ENCODE measurements at regions not wholly inside any gene's neighbourhood (a gene's known extent, or its start where the extent isn't known, plus 50 kb on each side); places are given as distances from the start of the nearest gene placed in this dataset.

GRCh38 chr10:109721453-109722064 is 201.8 kb downstream of the XPNPEP1 start:
- Histone ChIP-seq H3K27me3 (ENCODE audit: insufficient read depth, low read length) (no peaks in the 10 kb centered on the region), H3K9me3 (ENCODE audit: low read length) (no peaks in the 10 kb centered on the region), H3K4me1 (ENCODE audit: insufficient read depth, low read length) (peaks cover 6% of the 10 kb centered on the region), H2AFZ (ENCODE audit: low read depth, low read length) (no peak overlapping the region), H3K36me3 (ENCODE audit: insufficient read depth, low read length) (no peaks in the 10 kb centered on the region), H3K4me3 (ENCODE audit: low read length) (no peak overlapping the region)

GRCh38 chr10:109706026-109706560 is 217.2 kb downstream of the XPNPEP1 start:
- H3K4me1 ChIP-seq (ENCODE audit: insufficient read depth, low read length) = no peaks in the 10 kb centered on the region
- no peak overlapping the region for H3K4me3 ChIP-seq (ENCODE audit: low read length)
- H3K9me3 ChIP-seq (ENCODE audit: low read length) = no peaks in the 10 kb centered on the region

GRCh38 chr10:109701633-109702215 is 221.6 kb downstream of the XPNPEP1 start:
- H2AFZ ChIP-seq (ENCODE audit: low read depth, low read length) = no peak overlapping the region
- H3K4me1 ChIP-seq (ENCODE audit: insufficient read depth, low read length) = no peaks in the 10 kb centered on the region
- no peaks in the 10 kb centered on the region for H3K27me3 ChIP-seq (ENCODE audit: insufficient read depth, low read length)
- no peaks in the 10 kb centered on the region for H3K36me3 ChIP-seq (ENCODE audit: insufficient read depth, low read length)
- H3K9me3 ChIP-seq (ENCODE audit: low read length) = no peaks in the 10 kb centered on the region
- no peak overlapping the region for H3K4me3 ChIP-seq (ENCODE audit: low read length)

More at GRCh38 chr10:109706026-109706560, 217.2 kb downstream of the XPNPEP1 start:
- Histone ChIP-seq H3K27me3 (ENCODE audit: insufficient read depth, low read length) (no peaks in the 10 kb centered on the region), H2AFZ (ENCODE audit: low read depth, low read length) (no peak overlapping the region), H3K36me3 (ENCODE audit: insufficient read depth, low read length) (no peaks in the 10 kb centered on the region)

GRCh38 chr10:109698882-109699664 is 224.2 kb downstream of the XPNPEP1 start:
- H3K36me3 ChIP-seq (ENCODE audit: insufficient read depth, low read length) = no peaks in the 10 kb centered on the region
- no peaks in the 10 kb centered on the region for H3K27me3 ChIP-seq (ENCODE audit: insufficient read depth, low read length)
- H3K9me3 ChIP-seq (ENCODE audit: low read length) = no peaks in the 10 kb centered on the region
- no peaks in the 10 kb centered on the region for H3K4me1 ChIP-seq (ENCODE audit: insufficient read depth, low read length)
- no peak overlapping the region for H3K4me3 ChIP-seq (ENCODE audit: low read length)
- H2AFZ ChIP-seq (ENCODE audit: low read depth, low read length) = no peak overlapping the region

GRCh38 chr10:109698086-109698485 is 225.2 kb downstream of the XPNPEP1 start:
- no peak overlapping the region for H3K4me3 ChIP-seq (ENCODE audit: low read length)
- no peaks in the 10 kb centered on the region for H3K9me3 ChIP-seq (ENCODE audit: low read length)
- H3K36me3 ChIP-seq (ENCODE audit: insufficient read depth, low read length) = no peaks in the 10 kb centered on the region
- H2AFZ ChIP-seq (ENCODE audit: low read depth, low read length) = no peak overlapping the region
- no peaks in the 10 kb centered on the region for H3K4me1 ChIP-seq (ENCODE audit: insufficient read depth, low read length)
- H3K27me3 ChIP-seq (ENCODE audit: insufficient read depth, low read length) = no peaks in the 10 kb centered on the region

- H3K27me3 ChIP-seq (ENCODE audit: insufficient read depth, low read length) = no peaks in the 10 kb centered on the region
- H3K36me3 ChIP-seq (ENCODE audit: insufficient read depth, low read length) = no peaks in the 10 kb centered on the region
- no peak overlapping the region for H2AFZ ChIP-seq (ENCODE audit: low read depth, low read length)
- H3K9me3 ChIP-seq (ENCODE audit: low read length) = no peaks in the 10 kb centered on the region
- H3K4me1 ChIP-seq (ENCODE audit: insufficient read depth, low read length) = no peaks in the 10 kb centered on the region
- no peak overlapping the region for H3K4me3 ChIP-seq (ENCODE audit: low read length)
Measured at GRCh38 chr10:109696981-109697775, 226.1 kb downstream of the XPNPEP1 start.

GRCh38 chr10:109696462-109696861 is 226.8 kb downstream of the XPNPEP1 start:
- Histone ChIP-seq H3K9me3 (ENCODE audit: low read length) (no peaks in the 10 kb centered on the region), H3K27me3 (ENCODE audit: insufficient read depth, low read length) (no peaks in the 10 kb centered on the region), H3K4me1 (ENCODE audit: insufficient read depth, low read length) (no peaks in the 10 kb centered on the region), H3K4me3 (ENCODE audit: low read length) (no peak overlapping the region), H3K36me3 (ENCODE audit: insufficient read depth, low read length) (no peaks in the 10 kb centered on the region), H2AFZ (ENCODE audit: low read depth, low read length) (no peak overlapping the region)

- no peak overlapping the region for H2AFZ ChIP-seq (ENCODE audit: low read depth, low read length)
- no peaks in the 10 kb centered on the region for H3K27me3 ChIP-seq (ENCODE audit: insufficient read depth, low read length)
- no peak overlapping the region for H3K4me3 ChIP-seq (ENCODE audit: low read length)
- H3K4me1 ChIP-seq (ENCODE audit: insufficient read depth, low read length) = no peaks in the 10 kb centered on the region
- H3K36me3 ChIP-seq (ENCODE audit: insufficient read depth, low read length) = no peaks in the 10 kb centered on the region
- no peaks in the 10 kb centered on the region for H3K9me3 ChIP-seq (ENCODE audit: low read length)
Measured at GRCh38 chr10:109695988-109696387, 227.3 kb downstream of the XPNPEP1 start.

GRCh38 chr10:109689785-109690184 is 233.5 kb downstream of the XPNPEP1 start:
- H2AFZ ChIP-seq (ENCODE audit: low read depth, low read length) = no peak overlapping the region
- no peaks in the 10 kb centered on the region for H3K36me3 ChIP-seq (ENCODE audit: insufficient read depth, low read length)
- no peaks in the 10 kb centered on the region for H3K9me3 ChIP-seq (ENCODE audit: low read length)

GRCh38 chr10:109679478-109679877 is 243.8 kb downstream of the XPNPEP1 start:
- Histone ChIP-seq H3K9me3 (ENCODE audit: low read length) (no peaks in the 10 kb centered on the region), H3K36me3 (ENCODE audit: insufficient read depth, low read length) (no peaks in the 10 kb centered on the region), H3K4me3 (ENCODE audit: low read length) (no peak overlapping the region), H3K4me1 (ENCODE audit: insufficient read depth, low read length) (no peaks in the 10 kb centered on the region), H2AFZ (ENCODE audit: low read depth, low read length) (no peak overlapping the region), H3K27me3 (ENCODE audit: insufficient read depth, low read length) (no peaks in the 10 kb centered on the region)

More at GRCh38 chr10:109689785-109690184, 233.5 kb downstream of the XPNPEP1 start:
- Histone ChIP-seq H3K27me3 (ENCODE audit: insufficient read depth, low read length) (no peaks in the 10 kb centered on the region), H3K4me1 (ENCODE audit: insufficient read depth, low read length) (no peaks in the 10 kb centered on the region), H3K4me3 (ENCODE audit: low read length) (no peak overlapping the region)

- H3K4me1 ChIP-seq (ENCODE audit: insufficient read depth, low read length) = no peaks in the 10 kb centered on the region
- no peaks in the 10 kb centered on the region for H3K27me3 ChIP-seq (ENCODE audit: insufficient read depth, low read length)
- H2AFZ ChIP-seq (ENCODE audit: low read depth, low read length) = no peak overlapping the region
- H3K9me3 ChIP-seq (ENCODE audit: low read length) = no peaks in the 10 kb centered on the region
- H3K36me3 ChIP-seq (ENCODE audit: insufficient read depth, low read length) = no peaks in the 10 kb centered on the region
- no peak overlapping the region for H3K4me3 ChIP-seq (ENCODE audit: low read length)
Measured at GRCh38 chr10:109678857-109679256, 244.5 kb downstream of the XPNPEP1 start.

GRCh38 chr10:109676703-109677102 is 246.6 kb downstream of the XPNPEP1 start:
- Histone ChIP-seq H3K9me3 (ENCODE audit: low read length) (no peaks in the 10 kb centered on the region), H3K4me1 (ENCODE audit: insufficient read depth, low read length) (no peaks in the 10 kb centered on the region), H3K4me3 (ENCODE audit: low read length) (no peak overlapping the region), H3K27me3 (ENCODE audit: insufficient read depth, low read length) (no peaks in the 10 kb centered on the region), H3K36me3 (ENCODE audit: insufficient read depth, low read length) (no peaks in the 10 kb centered on the region), H2AFZ (ENCODE audit: low read depth, low read length) (no peak overlapping the region)
